ENCODE measurements at regions not wholly inside any gene's neighbourhood (a gene's known extent, or its start where the extent isn't known, plus 50 kb on each side); places are given as distances from the start of the nearest gene placed in this dataset.

DNA sequence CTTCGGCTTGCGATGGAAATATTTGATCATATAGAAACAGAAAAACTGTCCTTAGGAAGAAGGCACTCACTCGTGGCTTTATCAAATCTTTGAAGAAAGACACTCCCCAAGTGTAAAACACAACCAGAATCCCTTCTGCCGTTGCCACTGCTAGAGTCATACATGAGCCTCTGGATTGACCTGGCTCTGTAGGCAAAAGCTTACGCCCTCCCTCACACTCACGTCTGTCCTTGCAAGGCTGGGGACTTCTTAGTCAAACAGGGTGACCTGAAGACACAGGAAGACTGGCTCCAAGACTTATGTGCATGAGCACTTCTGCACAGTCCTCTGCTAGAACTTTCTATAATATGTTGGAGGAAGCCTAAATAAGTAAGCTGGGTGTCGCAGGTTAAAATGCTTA is 135.4 kb upstream of the MDFIC start (continued):
- TF ChIP-seq BRF1 (IDR thresholded peaks at IDR 0.05; ENCODE audit: borderline replicate concordance, extremely low read depth, insufficient read length) = no peak
- no peak for TF ChIP-seq PYGO2 (tag; IDR thresholded peaks at IDR 0.05)
- TF ChIP-seq, protein P1, sequence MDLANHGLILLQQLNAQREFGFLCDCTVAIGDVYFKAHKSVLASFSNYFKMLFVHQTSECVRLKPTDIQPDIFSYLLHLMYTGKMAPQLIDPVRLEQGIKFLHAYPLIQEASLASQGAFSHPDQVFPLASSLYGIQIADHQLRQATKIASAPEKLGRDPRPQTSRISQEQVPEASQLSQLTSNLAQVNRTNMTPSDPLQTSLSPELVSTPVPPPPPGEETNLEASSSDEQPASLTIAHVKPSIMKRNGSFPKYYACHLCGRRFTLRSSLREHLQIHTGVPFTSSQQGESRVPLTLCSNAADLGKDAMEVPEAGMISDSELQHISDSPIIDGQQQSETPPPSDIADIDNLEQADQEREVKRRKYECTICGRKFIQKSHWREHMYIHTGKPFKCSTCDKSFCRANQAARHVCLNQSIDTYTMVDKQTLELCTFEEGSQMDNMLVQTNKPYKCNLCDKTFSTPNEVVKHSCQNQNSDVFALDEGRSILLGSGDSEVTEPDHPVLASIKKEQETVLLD (IDR thresholded peaks at IDR 0.05) = no peak

DNA sequence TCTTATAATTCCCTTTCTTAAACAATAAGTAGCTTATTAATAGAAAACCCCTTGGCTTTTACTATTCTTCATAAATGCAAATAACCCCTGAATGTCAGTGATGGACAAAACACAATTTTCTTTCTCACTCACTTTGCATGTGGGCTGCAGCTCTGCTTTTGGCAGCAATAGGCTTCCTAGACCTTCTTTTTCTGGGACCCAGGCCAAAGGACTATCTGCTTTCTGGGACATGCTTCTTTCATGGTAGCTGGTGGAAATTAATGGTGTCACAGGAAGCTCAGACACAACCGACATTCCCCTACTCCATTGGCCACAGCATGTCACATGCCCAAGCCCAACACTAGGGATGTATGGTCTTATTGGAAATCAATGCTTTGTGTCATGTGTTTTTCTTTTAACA is 134.3 kb upstream of the MDFIC start:
- no peaks in the 10 kb centered on the region for H3K27me3 ChIP-seq (ENCODE audit: control insufficient read depth in 2 of 2, insufficient read depth in 2 of 2, low read length in 2 of 2)
- H3K9me3 ChIP-seq (replicated peaks; ENCODE audit: control insufficient read depth, insufficient read depth, low read depth, low read length) = no peaks in the 10 kb centered on the region; the same call in 1 of the 2 replicates
- no TSS peak for BruUV-seq (replicated peaks)
- intact Hi-C loops (cut with micrococcal nuclease) = no loop called here
- no peak overlapping the region for H3K9ac ChIP-seq (ENCODE audit: insufficient read depth in 1 of 2, low read depth in 2 of 2, low read length in 2 of 2)
- H3K4me3 ChIP-seq = no peak overlapping the region
- in situ Hi-C loops (cut with MboI) = no loop called here
- no peaks in the 10 kb centered on the region for H3K4me1 ChIP-seq (replicated peaks in 1 of 2; ENCODE audit: control insufficient read depth in 2 of 2, insufficient read depth in 2 of 2, low read length in 2 of 2)
- no peak overlapping the region for H3K27ac ChIP-seq (ENCODE audit: extremely low read depth, low read depth, low read length)
- TF ChIP-seq, protein P2, sequence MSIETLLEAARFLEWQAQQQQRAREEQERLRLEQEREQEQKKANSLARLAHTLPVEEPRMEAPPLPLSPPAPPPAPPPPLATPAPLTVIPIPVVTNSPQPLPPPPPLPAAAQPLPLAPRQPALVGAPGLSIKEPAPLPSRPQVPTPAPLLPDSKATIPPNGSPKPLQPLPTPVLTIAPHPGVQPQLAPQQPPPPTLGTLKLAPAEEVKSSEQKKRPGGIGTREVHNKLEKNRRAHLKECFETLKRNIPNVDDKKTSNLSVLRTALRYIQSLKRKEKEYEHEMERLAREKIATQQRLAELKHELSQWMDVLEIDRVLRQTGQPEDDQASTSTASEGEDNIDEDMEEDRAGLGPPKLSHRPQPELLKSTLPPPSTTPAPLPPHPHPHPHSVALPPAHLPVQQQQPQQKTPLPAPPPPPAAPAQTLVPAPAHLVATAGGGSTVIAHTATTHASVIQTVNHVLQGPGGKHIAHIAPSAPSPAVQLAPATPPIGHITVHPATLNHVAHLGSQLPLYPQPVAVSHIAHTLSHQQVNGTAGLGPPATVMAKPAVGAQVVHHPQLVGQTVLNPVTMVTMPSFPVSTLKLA (conservative IDR thresholded peaks at IDR 0.05) = no peak
- TF ChIP-seq POLR2H (tag; IDR thresholded peaks at IDR 0.05; ENCODE audit: low read depth) = no peak
- ChIA-PET CTCF (ENCODE audit: low intra/inter-chr PET ratio) (no interaction called here), POLR2A (no interaction called here)
- DNase-seq (ENCODE audit: extremely low read depth in 1 of 4, low spot score in 3 of 4) (no peak), ATAC-seq (no peak), FAIRE-seq (no peak)
- H2AFZ ChIP-seq (ENCODE audit: low read depth, low read length) = no peak overlapping the region
- WGBS (ENCODE audit: insufficient coverage, low coverage, missing lambda C conversion rate) = 4% methylated on average over 1 of the region's 1 CpG
- no peaks in the 10 kb centered on the region for H3K79me2 ChIP-seq (ENCODE audit: control insufficient read depth, insufficient read depth, low read length)
- H3K36me3 ChIP-seq (ENCODE audit: control insufficient read depth, insufficient read depth, low read length) = no peaks in the 10 kb centered on the region
- no peak overlapping the region for H3K4me2 ChIP-seq (ENCODE audit: insufficient read depth, low read length)
- no peaks in the 10 kb centered on the region for H4K20me1 ChIP-seq (replicated peaks; ENCODE audit: control insufficient read depth, insufficient read depth, low read length)
- H3K9me1 ChIP-seq (ENCODE audit: control insufficient read depth, insufficient read depth, low read length) = no peaks in the 10 kb centered on the region
